GM21390 (cell line): ENCODE measurements at regions not wholly inside any gene's neighbourhood (a gene's known extent, or its start where the extent isn't known, plus 50 kb on each side); places are given as distances from the start of the nearest gene placed in this dataset.

Experiments used
- ATAC-seq: cut with Tn5 transposase; IDR thresholded peaks from one replicate; pipeline ENCODE4 v1.9.1; 2021; ENCODE audit not compliant: unreplicated experiment

- ATAC-seq: no peak
These were observed 351.9 kb downstream of the C16orf95 start for GRCh38 chr16:86965331-86965730.

- no peak for ATAC-seq
These were observed 351.2 kb downstream of the C16orf95 start for GRCh38 chr16:86965840-86966550.

GRCh38 chr16:86966777-86967176, 350.4 kb downstream of the C16orf95 start:
- ATAC-seq: no peak

- ATAC-seq: no peak
These were observed 348.3 kb downstream of the C16orf95 start for GRCh38 chr16:86968866-86969265.

- ATAC-seq: no peak
These were observed 347.5 kb downstream of the C16orf95 start for GRCh38 chr16:86969716-86970115.

- no peak for ATAC-seq
These were observed 346.9 kb downstream of the C16orf95 start for GRCh38 chr16:86970279-86970678.

- no peak for ATAC-seq
These were observed 346.5 kb downstream of the C16orf95 start for GRCh38 chr16:86970726-86971125.

- no peak for ATAC-seq
These were observed 345.9 kb downstream of the C16orf95 start for GRCh38 chr16:86971251-86971650.

GRCh38 chr16:86974120-86974519, 343.1 kb downstream of the C16orf95 start:
- ATAC-seq: no peak

- no peak for ATAC-seq
These were observed 341.7 kb downstream of the C16orf95 start for GRCh38 chr16:86975445-86975844.

GRCh38 chr16:86977076-86977676, 340.0 kb downstream of the C16orf95 start:
- ATAC-seq: no peak

- ATAC-seq: no peak
These were observed 338.7 kb downstream of the C16orf95 start for GRCh38 chr16:86978445-86979030.

GRCh38 chr16:86979061-86979460, 338.1 kb downstream of the C16orf95 start:
- no peak for ATAC-seq

GRCh38 chr16:86979984-86980553, 337.1 kb downstream of the C16orf95 start:
- no peak for ATAC-seq

GRCh38 chr16:86980644-86981043, 336.5 kb downstream of the C16orf95 start:
- ATAC-seq: no peak

GRCh38 chr16:86982347-86982596, 334.9 kb downstream of the C16orf95 start:
- ATAC-seq: no peak

GRCh38 chr16:86982912-86983311, 334.3 kb downstream of the C16orf95 start:
- no peak for ATAC-seq

- ATAC-seq: no peak
These were observed 333.6 kb downstream of the C16orf95 start for GRCh38 chr16:86983621-86984020.

- ATAC-seq: no peak
These were observed 332.8 kb downstream of the C16orf95 start for GRCh38 chr16:86984343-86984742.

- ATAC-seq: no peak
These were observed 332.1 kb downstream of the C16orf95 start for GRCh38 chr16:86984991-86985647.

GRCh38 chr16:86985648-86986015, 331.6 kb downstream of the C16orf95 start:
- no peak for ATAC-seq

- no peak for ATAC-seq
These were observed 331.1 kb downstream of the C16orf95 start for GRCh38 chr16:86986136-86986535.
